ENCODE measurements at regions not wholly inside any gene's neighbourhood (a gene's known extent, or its start where the extent isn't known, plus 50 kb on each side); places are given as distances from the start of the nearest gene placed in this dataset.
"Not testable (repeated sequence)": the region's sequence is repeated elsewhere in the genome, so short reads cannot be mapped to it uniquely, and the experiment has no call there.

DNA sequence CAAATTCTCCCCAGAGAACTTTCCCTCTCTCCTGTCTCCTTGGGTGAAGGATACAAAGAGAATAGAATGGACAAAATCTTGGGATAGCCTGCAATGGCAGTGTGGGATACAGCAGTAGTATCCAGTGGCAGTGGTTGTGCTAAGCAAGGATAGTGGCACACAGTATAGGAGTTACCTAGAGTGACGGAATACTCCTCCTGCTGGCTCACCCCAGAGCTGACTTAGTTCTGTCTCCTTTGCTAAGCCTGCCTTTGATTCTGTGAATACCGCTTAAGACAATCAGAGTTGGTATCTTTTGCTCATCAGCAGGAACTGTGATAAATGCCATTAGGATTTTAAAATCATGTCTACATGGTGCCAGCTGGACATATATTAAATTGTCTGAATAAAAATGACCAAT is 404.3 kb downstream of the JRKL start:
- no peak for DNase-seq

DNA sequence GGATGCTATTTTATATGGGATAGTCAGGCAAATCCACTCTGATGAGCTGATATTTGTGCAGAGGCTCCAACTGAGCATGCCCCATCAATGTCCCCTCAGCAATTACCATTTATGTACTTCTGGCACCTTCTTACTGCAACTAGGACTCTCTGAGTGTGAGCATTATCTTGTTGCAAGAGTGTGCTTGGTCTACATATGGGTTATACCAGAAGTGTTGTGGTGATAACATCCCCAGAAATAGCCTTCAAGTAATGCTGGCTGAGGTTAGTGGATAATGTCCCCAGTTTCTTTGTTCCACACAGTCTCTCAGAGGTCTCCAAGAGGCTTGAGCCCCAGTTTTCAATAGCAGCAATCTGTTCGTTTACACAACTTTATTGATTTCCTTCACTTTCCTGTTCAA is 408.6 kb downstream of the JRKL start:
- DNase-seq: no peak

DNA sequence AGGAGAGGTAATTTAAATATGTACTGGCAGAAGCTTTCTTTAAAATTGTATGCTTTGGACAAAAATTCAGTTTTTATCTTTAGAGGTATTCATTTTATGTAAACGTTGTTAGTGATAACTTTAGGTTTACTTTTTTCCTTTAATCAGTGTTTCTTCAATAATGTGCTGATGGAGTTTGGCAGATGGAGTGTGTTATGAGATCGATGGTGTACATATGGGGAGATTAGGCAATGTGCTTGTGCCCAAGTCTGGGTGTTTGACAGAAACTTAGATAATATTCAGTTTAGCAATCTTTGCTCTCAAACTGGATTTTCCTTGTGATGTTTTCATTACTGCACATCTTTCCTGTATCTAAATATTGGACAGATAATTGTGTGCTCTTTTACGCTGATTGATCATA is 425.4 kb downstream of the JRKL start:
- DNase-seq: no peak

DNA sequence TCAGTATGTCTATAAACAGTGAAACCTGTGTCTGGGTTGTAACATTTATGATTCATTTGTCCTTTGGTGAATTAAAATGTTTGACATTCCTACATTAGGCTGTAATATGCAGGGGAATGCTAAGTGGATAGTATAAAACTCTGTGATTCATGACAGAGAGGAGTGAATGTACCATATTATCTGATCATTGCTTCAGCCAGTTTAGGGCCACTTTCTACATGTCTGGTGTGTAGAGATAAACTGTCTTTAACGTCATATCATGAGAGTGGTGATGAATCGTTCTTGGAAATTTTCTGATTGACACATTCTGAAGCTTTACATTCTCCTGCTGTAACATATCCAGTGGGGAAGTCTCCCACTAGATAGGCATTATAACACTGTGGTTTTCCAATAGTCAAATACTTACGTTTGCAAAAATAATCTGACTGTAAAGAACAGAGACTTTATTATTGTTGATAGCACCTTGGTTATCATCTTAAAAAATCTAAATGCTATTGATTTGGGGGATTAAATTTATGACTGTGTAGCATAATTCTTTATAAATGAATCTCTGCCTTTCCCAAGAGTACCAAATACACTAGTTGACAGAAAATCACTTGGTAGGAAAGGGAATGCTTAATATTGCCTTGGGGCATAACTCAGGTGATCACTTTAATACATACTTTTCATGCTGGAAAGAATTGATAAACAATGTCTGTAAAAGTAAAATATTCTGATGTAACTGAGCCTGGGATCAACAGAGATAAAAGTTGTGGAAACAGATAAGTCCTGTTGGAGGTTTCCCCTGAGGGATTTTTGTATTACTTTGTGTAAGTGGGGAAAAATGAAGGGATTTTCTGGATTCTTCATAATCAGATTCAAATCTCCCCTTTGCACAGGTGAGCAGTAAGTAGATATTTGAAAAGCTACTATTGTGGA is 427.9 kb downstream of the JRKL start:
- no peak for DNase-seq

DNA sequence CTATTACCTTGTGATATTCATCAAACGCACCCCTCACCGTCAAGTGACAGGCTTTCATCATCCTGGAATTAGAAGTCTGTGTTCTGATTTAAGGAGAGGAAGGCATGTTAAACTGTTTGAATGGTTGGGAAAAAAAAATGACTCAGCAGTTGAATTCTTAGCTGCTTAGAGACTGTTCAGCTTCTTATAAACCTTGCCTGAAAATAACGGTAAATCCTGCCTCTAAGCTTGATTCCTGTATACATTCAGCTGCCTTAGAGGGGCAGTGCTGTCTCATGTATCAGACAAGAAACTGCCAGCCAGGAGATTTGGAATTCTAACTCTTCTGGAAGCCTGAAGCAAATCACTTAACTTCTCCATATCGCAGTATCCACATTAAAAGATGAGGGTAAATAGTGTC is 437.4 kb downstream of the JRKL start:
- DNase-seq: no peak

DNA sequence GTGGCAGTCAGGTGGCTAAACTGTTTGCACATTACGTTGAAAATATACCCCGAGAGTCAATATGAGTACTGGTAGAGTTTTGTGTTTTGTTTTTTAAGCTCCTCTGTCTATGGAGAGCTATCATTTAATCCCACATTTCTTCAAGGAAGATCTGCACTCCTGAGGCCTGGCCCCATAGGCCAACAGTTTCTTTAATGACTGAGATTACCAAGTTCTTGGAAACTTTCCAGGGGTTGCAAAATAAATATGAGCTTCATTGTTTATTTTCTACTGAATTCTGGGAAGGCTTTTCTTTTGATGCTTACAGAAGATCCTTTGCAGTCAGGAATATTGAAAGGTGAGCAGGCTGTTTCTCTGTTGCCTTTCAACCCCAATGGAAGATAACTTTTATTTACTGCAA is 452.0 kb downstream of the JRKL start:
- DNase-seq: no peak

DNA sequence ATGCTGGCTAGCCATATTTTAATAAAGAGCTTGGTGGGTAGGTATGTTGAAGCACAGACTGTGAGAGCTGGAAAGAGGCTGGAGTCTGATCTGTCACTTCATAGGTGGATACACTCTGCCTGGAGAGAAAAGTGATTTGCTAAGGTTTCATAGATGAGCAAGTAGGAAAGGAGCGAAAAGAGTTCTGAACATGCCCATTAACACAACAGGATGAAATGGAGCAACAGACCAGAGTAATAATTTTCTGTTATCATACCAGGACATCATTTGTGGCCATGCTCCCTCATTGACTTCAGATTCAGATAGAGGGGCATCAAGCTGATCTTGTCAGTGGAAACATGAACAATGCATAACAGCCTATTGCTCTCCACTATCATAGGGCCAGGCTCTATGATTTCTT is 452.9 kb downstream of the JRKL start:
- DNase-seq: no peak

DNA sequence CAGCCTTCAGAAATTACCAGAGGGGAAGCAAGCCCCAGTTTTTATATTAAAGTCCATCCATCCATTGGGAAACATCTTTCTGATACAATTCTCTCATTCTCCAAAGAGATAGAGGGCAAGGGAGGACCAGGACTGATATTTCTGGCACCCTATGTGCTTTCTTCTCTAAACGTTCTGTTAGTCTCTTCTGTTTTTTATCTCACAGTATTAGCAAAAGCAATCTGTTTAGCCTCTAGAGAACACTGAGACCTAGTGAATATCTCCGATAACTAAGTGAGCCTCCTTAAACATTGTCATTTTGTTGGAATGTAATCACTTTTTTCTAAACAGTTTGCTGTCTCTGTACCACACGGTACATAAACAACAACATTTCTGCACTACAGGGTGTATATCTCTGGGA is 464.6 kb downstream of the JRKL start:
- DNase-seq: no peak

DNA sequence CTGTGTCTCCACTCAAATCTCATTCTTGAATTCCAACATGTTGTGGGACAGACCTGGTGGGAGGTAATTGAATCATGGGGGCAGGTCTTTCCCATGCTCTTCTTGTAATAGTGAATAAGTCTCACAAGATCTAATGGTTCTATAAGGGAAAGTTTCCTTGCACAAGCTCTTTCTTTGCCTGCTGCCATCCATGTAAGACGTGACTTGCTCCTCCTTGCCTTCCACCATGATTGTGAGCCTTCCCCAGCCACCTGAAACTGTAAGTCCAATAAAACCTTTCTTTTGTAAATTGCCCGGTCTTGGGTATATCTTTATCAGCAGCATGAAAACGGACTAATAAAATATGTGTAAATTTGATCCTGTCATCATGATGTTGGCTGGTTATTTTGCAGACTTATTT is 471.9 kb downstream of the JRKL start:
- DNase-seq: not testable (repeated sequence)

DNA sequence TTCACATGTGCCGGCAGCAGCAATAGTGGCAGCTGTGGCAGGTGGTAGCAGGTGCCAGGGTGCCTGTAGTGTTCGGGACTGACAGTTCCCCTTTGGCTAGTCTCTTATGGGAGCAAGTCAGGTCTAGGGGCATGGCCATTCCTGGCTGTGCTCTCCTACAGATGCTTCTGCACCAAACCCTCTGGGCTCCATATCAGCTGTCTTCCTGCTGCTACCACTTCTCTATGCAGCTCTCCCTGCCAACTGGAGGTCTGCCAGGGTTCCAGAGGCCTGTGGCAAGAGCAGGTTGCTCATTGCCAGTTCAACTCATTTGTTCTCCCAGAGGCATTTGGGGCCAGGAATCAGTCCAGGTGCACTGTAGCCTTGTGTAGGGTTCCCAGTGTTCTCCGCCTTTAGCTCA is 473.7 kb downstream of the JRKL start:
- no peak for DNase-seq

DNA sequence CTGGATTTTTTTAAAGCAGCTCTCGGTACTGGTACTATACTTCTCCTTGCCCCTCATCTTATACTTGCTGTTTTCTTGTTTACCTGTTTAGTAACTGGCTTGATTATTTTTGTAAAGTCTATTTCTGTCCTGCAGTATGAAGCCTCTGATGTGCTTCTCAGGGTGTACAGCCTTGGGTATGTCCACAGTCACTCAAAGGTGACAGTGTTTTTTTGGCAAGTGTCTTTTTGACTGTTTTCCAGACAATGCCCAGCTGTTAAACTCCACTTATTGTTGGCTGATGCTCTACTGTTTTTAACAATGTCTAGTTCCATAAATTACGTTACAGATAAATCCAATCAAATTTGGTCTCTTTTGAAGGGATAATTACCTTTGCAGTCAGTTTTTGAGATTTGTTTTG is 475.2 kb downstream of the JRKL start:
- no peak for DNase-seq

DNA sequence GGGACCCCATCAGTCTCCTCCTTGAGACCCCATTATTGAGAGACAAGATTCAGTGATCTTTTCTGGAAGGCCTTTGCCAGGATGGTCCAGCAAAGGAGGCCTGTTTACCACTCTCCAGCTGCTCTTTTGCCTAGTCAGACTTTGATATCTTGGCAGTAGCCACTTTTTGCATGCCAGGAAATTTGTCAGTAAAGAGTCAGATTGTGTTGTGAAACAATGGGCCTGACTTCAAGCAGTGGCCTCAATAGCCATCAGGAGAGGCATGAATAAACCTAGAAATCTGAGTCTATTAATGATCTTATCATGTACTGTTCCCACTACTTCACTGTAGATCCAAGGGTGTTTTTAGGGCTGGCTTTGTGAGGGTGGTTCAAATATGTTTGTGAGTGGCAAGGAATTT is 479.4 kb downstream of the JRKL start:
- no peak for DNase-seq

DNA sequence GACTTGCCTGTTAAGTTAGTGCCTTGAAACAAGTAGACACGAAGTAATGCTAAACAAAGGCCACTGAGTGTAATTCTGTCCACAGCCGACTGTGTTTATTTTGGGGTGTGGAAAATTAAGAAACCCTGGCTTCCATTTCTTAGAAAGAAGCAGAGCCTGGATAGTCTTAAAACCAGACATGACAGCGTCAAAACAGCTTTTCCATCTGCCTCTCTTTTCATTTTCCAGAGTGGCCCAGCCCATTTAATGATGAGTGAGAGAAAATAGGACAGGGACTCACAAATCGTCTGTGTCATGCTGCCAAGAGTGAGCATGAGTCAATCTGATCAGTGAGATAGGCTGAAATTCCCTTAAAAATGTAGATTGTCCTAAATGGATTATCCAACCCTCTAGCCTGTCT is 485.9 kb downstream of the JRKL start:
- DNase-seq: no peak

DNA sequence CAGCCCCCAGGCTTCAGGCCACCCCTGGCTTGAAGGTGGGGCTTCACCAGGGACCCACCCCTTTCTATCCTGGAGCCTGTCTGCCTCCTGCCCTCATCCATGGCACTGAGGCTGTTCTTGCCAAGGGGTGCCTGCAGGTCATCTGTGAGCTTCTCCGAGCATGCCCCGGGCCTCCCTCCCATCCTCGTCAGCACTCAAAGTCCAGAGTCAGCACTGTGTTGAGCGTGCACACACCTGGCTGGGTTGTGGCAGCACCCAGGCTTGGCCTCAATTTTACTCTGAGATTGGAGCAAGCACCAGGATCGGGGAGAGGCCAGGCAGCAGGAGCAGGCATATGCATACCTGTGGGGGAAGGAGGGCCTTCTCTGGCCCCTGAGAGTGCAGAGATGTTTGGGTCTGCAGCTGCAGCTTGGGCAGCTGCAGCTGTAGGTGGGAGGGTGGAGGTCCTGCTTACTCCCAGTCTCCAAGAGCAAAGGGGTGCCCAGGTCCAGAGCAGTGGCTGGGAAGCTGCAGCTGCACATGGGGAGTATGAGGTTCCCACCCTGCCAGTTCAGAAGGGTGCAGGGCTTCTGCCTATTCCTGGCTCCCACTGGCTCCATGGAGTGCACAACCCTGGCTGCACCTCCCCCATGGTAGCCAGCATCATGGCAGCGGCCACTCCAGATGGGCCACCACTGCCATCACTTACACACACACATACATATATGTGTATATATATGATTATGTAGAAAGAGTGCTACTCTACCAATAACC is 488.7 kb downstream of the JRKL start:
- DNase-seq: no peak

DNA sequence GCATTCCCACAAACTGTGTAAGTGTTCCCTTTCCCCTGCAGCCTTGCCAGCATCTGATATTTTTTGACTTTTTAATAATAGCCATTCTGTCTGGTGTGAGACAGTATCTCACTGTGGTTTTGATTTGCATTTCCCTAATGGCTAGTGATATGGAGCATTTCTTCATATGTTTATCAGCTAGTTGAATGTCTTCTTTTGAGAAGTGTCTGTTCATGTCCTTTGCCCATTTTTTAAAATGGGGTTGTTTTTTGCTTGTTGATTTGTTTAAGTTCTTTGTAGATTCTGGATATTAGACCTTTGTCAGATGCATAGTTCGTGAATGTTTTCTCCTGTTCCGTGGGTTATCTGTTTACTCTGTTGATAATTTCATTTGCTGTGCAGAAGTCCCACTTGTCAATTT is 492.8 kb downstream of the JRKL start:
- not testable (repeated sequence) for DNase-seq

DNA sequence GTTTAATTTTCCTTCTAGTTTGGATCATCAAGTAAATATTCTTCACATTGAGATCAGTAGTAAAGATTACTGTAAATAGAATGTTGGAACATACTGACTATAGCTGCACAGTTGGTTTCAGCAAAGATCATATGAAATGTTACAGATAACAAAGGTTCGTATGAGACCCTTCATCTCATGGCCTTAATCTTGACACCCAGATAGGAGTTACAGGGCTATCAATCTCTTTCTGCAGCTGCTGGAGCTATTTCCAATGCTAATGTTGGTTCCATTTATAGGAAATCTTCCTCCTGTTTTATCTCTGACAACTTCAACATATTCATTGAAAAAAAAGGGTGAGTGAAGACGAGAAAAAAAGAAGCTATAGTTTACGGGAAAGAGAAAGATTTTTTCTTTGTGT is 495.6 kb downstream of the JRKL start:
- DNase-seq: no peak

DNA sequence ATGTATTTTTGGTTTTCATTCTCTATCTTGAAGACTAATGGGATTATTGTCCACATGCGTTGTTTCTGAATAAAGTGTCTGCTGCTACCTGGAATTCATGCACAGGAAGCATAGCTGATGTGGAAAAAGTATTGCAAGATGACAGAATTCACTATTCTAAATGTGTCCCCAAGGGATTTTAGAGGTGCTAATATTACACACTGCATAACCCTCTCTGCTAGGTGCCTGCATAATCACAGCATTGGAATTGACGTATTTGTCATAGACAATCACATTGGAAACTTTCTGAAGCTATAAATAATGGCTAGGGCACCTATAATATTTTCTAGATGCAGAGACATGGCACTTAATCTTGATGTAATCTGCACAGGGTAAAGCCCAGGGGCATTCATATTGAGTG is 496.1 kb downstream of the JRKL start:
- DNase-seq: no peak

DNA sequence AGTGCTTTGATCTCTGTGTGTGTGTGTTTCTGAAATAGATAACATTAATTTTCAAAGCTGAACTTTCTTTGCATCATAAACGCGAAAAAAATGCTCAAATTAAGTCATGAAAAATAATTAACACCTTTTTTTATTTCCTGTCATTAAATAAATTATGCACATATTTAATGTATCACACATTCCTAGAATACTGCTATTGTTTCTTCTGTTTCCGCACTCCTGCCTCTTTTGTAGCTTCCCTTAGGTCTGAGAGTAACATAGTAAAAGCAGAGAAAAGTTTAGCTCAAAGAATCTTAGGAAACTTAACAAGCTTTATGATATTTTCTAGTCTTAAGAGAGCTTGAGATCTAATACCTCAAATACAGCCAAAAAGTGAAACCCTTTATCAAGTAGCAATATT is 504.2 kb downstream of the JRKL start:
- no peak for DNase-seq

DNA sequence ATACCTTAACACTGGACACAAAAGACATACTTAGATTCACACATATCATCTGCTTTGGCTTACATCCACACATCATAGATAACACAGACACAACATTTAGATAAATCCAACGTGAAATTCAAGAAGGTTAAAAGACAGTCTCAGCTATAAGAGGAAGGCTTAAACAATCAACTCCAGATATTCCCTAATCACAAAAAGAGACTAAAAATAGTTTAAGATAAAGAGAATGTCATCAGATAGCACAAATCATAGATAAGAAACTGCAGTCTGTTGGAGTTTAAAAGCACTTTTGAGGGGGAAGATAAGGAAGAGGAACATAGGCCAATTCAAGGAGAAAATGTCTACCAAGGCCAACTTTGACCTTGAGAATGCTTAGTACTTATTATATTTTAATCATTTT is 504.8 kb downstream of the JRKL start:
- DNase-seq: no peak

DNA sequence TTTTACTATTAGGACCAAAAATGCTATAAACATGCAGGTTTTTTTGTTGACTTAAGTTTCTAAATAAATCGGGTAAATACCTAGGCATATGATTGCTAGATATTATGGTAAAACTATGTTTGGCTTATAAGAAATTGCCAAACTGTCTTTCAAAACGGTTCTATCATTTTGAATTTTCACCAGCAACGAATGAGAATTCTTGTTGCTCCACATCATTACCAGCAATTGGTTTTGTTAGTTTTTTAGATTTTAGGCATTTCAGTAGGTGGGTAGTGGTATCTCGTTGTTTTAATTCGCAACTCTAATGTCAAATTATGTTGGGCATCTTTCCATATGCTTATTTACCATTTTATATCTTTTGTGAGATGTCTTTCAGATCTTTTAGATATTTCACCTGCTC is 510.2 kb downstream of the JRKL start:
- DNase-seq: no peak

DNA sequence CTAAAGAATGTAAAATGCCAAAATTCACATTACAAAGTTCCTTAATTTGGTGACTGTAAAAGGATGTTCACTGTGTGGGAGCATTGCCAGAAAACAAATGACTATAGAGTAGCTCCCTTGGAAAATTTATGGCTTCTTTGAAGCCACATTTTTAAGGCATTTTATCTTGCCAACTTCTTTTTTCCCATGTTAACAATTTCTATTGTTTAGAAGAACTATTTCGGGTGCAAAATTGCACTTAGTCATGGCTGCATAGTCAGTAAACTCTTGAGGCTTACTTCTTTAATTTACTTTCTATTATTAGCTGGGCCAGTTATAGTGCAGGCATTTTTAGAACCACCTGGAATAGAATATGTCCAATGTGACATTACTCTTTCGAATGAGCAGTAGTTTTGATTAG is 515.3 kb downstream of the JRKL start:
- no peak for DNase-seq

DNA sequence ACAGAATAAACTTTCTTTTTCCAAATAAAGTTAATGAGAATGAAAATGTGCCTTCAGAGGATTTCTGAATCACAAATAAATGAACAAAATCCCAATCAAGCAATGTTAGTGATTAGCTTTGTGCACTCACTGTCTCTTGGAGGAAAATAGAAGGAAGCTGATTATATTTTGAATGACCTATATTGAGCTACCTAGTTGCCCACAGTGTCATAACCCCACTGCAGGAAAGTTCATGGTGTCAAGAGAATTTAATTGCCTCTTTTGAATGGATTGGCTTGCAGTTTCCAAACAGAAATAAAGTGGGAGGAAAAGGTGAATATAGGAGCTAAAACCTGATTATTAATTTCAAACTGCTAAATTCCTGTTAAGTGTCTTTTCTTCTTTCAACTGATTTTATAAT is 515.9 kb downstream of the JRKL start:
- DNase-seq: no peak

DNA sequence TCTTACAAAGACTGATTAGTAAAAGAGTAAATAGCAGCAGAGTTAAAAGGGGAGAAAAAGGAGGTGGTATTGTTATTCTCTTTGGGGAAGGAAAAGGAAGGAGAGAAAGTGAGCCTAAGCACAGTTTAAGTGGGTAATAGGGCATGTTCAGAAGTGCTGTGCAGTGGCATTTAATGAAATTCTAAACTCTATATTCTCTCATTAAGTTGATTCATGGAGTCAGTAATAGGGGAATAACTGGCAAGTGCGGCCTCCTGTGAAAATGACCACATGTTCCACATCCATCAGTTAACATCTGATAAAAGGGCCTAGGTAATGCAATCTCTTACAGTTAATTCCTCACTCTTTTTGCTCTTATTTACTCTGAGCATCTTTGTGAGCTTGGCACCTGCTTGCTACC is 516.7 kb downstream of the JRKL start:
- DNase-seq: no peak

DNA sequence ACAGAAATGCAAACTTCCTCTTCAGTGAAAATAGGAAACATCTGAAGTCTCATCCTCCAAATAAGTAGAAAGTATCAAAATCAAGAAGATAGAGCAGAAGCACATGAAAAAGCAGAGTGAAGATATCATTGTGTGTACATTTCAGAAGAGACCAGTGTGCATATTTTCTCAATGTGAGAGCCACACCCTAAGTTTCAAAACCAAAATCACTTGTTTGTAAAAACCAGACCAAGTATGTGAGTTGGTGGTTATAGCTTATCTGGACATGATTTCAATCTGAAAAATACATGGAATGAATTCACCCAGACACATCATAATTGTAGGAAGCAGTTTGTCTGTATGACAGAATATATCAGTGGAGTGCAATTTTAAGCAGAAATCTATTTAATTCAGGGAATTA is 536.0 kb downstream of the JRKL start:
- DNase-seq: no peak

DNA sequence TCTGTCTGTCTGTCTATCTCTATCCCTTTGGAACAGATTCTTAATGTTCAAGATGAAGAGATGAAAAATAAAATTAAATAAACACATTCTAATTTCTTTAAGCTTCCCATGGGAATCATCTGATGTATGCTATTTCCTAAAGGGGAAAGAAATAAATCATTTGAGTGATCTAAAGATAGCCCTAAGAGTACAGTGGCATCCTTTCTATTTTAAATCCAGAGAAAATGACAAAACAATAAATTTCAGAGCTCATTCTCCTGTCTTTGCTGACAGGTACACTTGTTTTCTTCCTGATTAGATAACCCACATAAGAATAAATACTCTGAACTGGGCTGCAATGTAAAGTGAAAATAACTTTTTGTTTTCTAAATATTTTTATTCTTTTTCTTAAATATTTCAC is 550.4 kb downstream of the JRKL start:
- DNase-seq: no peak
